Myocyte (in vitro differentiated cells): ENCODE measurements at regions not wholly inside any gene's neighbourhood (a gene's known extent, or its start where the extent isn't known, plus 50 kb on each side); places are given as distances from the start of the nearest gene placed in this dataset.
"Not testable (repeated sequence)": the region's sequence is repeated elsewhere in the genome, so short reads cannot be mapped to it uniquely, and the experiment has no call there.

Source experiments
- DNase-seq: peaks from one replicate; pipeline ENCODE4 v3.0.0-alpha.2; 2012; ENCODE audit warnings: low read depth

- no peak for DNase-seq
Observed at GRCh38 chr9:107609547-107609946, 120.0 kb upstream of the KLF4 start.

- DNase-seq: no peak
Observed at GRCh38 chr9:107606149-107606790, 116.7 kb upstream of the KLF4 start.

DNA sequence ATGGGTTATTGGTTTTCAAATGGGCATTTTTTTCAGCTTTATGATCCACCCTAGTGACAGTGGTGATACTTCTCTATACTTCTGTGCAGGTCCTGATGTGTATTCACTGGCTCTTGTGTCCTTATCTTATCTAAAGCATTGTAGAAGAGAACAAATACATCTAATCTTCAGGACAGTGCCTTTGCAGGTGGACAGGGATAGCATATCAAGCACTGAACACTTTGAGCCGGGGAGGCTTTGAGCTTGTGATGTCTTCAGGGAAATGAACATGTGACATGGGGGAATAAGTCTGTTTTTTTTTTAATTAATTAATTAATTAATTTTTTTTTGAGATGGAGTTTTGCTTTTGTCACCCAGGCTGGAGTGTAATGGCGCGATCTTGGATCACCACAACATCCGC lies 115.5 kb upstream of the KLF4 start:
- DNase-seq: no peak

GRCh38 chr9:107603281-107603680 lies 113.7 kb upstream of the KLF4 start:
- DNase-seq: no peak

GRCh38 chr9:107600060-107600573 lies 110.5 kb upstream of the KLF4 start:
- no peak for DNase-seq

GRCh38 chr9:107597743-107598217 lies 108.2 kb upstream of the KLF4 start:
- no peak for DNase-seq

GRCh38 chr9:107594908-107595530 lies 105.5 kb upstream of the KLF4 start:
- no peak for DNase-seq

DNA sequence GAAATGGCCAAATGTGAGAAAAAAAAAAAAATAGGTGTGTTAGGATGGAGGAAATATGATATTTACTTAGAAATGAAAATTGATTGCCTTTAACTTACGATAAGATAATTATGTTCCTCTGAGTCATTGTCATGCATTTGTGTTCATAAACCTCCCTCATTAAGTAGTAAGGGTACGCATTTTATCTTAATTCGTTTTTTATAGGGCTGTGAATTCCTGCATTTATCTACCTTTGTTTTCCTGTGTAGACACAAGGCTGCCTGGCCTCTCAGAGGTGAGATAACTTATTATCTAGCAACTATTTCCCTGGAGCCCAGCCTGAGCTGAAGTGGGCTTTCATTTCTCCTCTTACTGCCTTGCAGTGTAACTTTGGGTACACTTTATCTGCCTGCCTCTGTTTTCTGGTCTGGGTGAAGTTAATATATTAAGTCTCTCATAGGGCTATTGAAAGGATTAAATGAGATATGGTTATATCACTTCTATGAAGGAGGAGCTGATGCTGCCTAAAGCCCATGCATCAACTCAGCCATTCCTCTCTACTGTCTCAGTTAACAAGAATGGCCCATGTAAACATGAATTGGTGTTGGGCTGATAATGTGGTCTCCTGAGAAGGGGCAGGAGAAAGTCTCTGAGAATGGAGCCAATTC lies 103.8 kb upstream of the KLF4 start:
- DNase-seq: no peak

DNA sequence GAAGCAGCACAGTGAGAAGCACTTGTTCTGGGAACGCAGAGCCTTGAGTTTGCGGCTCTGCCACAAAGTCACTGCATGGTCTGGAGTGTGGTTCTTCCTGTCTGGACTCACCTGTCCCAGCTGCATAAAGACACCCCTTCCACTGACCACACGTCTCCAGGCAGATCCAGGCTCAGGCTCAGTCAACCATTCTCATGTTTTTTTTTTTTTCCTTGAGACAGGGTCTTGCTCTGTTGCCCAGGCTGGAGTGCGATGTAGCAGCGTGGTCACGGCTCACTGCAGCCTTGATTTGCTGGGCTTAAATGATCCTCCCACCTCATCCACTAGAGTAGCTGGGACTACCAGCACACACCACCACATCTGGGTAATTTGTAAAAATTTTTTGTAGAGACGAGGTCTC lies 102.9 kb upstream of the KLF4 start:
- no peak for DNase-seq

DNA sequence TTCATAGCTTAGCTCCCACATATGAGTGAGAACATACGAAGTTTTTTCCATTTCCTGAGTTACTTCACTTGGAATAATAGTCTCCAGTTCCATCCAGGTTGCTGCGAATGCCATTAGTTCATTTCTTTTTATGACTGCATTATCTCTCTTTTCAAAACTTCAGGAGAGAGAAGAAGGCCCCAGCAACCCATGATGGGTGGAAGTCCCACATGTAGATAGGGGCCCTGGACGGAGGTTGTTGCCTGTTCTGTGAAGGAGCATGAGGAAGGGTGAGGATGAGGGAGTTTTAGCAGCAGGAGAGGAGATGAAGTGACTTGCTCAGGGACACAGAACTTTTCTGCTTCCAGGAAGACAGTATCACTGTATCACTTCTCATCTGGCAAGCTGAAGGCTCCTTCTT lies 102.2 kb upstream of the KLF4 start:
- no peak for DNase-seq

GRCh38 chr9:107588393-107588792 lies 98.8 kb upstream of the KLF4 start:
- DNase-seq: no peak

DNA sequence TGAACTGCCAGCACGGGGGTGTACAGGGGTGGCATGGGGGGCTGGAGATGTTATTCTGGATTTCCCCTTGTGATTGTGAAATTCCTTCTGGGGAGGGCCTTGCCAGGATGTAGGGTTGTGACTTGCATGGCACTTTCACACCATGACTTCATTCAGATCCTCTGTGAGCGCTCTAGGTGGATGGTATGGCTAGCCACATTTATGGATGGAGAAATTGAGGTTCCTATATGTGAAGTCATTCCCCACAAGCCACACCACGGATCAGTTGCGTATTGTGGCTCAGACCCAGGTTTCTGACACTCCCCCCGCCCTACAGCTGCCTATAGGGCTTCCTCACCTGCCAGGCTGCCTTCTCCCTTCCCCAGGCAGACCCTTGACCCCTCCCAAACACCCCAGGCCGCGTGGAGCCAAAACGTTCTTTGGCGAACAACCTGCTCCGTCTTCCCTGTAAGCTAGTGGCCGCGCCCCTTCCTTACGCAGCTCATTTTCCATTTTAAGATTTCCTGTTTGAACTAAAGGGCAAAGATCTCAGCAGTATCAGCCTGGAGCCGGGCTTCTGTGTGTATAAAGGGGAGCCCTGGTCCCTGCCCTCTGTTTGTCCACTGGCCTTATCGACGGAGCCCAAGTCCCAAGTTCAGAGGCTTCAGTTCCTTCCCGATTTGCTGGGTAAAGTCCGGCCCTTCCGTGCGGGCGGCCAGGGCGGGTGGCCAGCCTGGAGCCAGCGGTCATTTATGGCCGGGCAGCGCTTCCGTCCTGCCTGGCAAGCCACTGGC lies 97.8 kb upstream of the KLF4 start:
- DNase-seq: no peak

GRCh38 chr9:107586493-107586892 lies 96.9 kb upstream of the KLF4 start:
- DNase-seq: no peak

DNA sequence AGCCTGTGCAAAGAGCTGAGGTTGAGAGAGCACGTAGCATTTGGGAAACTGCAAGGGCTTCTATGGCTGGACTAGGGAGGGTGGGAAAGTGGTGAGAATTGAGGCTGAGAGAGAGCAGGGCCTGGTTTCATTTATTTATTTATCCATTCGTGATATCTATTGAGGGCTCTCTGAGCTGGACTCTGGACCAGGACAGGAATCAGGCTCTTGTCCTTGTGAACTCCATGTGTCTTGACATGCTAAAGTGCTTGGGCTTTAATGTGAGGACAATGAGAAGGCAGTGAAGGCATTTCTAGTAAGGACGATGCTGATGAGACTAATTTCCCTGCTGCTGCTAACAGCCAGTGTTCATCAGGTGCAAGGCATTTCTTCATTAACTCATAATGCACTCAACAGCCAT lies 95.9 kb upstream of the KLF4 start:
- DNase-seq: no peak

- no peak for DNase-seq
Observed at GRCh38 chr9:107584944-107585343, 95.4 kb upstream of the KLF4 start.

- DNase-seq: peak; percentile 86
Observed at GRCh38 chr9:107584186-107584585, 94.6 kb upstream of the KLF4 start.

DNA sequence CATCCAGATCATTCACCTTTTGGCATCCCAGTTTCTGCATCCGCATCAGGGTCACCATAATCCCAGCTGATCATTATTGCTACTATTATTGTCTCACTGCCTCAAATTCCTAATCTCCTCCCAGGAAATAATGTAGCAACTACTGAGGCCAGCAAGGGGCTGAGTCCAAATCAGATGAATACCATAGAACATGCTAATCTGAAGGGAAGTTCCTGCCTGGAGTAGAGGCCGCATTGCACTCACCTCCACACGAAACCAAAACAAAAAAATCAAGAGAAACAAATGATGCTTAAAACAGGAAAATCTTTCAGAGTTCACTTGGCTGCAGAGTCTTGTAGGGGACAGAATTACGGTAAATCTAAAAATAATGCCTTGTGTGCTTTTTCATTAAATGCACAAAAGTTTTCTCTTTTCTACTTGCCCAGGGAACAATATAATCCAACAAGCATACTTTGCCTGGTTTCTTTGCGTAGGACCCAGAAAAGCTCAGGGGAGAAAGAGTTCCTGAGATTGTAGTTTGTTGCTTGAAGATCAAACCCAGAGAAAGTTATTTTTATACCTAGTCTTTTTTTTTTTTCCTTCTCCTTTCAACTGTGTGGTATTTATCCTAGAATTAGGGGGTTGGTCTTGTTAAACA lies 87.7 kb upstream of the KLF4 start:
- DNase-seq: no peak

DNA sequence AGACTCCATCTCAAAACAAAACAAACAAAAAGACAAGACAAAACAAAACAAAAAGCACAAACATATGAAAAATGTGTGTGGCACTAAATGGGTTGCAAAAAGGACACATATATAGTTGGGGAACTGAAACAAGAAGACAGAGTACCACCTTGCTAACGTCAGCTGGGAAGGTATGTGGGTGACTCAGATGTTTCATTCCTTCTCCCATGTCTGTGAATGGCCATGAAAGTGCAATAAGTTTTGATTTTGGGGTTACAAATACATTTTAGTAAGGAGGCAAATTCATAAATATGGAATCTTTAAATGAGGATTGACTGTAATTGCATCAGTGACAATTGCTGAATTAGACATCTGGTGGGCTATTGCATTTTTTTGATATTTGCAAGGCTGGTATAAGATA lies 81.6 kb upstream of the KLF4 start:
- no peak for DNase-seq

GRCh38 chr9:107569174-107569573 lies 79.6 kb upstream of the KLF4 start:
- DNase-seq: no peak

DNA sequence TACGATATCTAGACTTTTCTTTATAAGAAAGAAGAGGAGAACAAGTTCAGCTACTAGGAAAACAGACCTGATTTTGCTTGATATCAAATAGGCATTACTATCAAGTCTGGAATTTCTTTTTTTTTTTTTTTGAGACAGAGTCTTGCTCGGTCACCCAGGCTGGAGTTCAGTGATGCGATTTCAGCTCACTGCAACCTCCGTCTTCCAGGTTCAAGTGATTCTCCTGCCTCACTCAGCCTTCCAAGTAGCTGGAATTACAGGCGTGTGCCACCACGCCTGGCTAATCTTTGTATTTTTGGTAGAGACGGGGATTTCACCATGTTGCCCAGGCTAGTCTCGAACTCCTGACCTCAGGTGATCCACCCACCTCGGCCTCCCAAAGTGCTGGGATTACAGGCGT lies 78.8 kb upstream of the KLF4 start:
- DNase-seq: not testable (repeated sequence)

DNA sequence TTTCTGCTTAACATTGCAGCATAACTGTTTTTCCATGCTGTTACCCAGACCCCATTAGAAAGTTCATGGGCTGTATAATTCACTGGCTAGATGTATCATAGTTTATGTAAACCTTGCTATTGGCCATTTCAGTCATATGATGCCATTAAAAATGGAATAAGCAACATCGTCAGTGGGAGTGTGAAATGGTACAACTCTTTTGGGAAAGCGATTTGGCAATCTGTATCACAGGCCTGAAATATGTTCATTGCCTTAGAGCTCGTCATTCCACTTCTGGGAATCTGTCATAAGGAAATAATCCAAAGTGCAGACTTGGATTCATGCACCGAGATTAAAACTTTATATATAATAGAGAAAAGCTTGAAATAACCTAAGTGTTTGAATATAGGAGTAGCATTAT lies 77.9 kb upstream of the KLF4 start:
- no peak for DNase-seq
